HepG2 (cell line): ENCODE measurements at regions not wholly inside any gene's neighbourhood (a gene's known extent, or its start where the extent isn't known, plus 50 kb on each side); places are given as distances from the start of the nearest gene placed in this dataset.

Experiments
- ATAC-seq: fragments of 200-7000 bp; cut with Tn5 transposase; 3 replicates; pipeline ENCODE4 v1.9.1; 2020; ENCODE audit warnings: mild to moderate bottlenecking, moderate library complexity
- BruUV-seq: library from RNA; stranded (reverse); fragments of 400-500 nt; replicated peaks from 2 replicates; lab custom pipeline; 2021; lab: Mats Ljungman, UMichigan
- CTCF ChIA-PET: fragments of 300-600 bp; formaldehyde crosslinking; extraction: SDS; loops from one replicate; lab custom pipeline; 2021; ENCODE audit warnings: low total read pairs, inconsistent platforms, low intra/inter-chr PET ratio; lab: Yijun Ruan, JAX
- POLR2A ChIA-PET: fragments of 350-600 bp; sonication (Branson Sonifier 250); formaldehyde crosslinking; loops from one replicate; lab custom pipeline; 2020; ENCODE audit warnings: antibody characterized with exemption, inconsistent platforms; lab: Yijun Ruan, JAX
- DNase-seq: peaks from one replicate; pipeline ENCODE4 v3.0.0-alpha.2; 2015; ENCODE audit warnings: low spot score
- FAIRE-seq: peaks from 3 replicates; lab custom pipeline; 2011; peaks lifted over from hg19 to GRCh38; lab: Jason Lieb, UNC
- H2AFZ ChIP-seq: one replicate; pipeline ENCODE4 v1.6.1; 2011; ENCODE audit warnings: low read length, inconsistent platforms
- H3K27ac ChIP-seq: fragments of 300-600 bp; 3 replicates; pipeline ENCODE4 v1.8.0; 2011; ENCODE audit warnings: mixed run types, mild to moderate bottlenecking, mixed read lengths, low read length, inconsistent platforms; ENCODE audit not compliant: insufficient read depth; ENCODE audit errors: extremely low read length
- H3K27me3 ChIP-seq, 2 experiments: fragments of 200-600 bp in 1 of 2; 2 replicates in 1 of 2; 3 replicates in 1 of 2; pipeline versions ENCODE4 v1.6.0 to v1.8.0; 2011; ENCODE audit warnings: low read length in 2 of 2, mild to moderate bottlenecking in 2 of 2, moderate library complexity in 2 of 2, inconsistent platforms in 1 of 2; ENCODE audit not compliant: insufficient read depth in 2 of 2, control insufficient read depth in 1 of 2
- H3K36me3 ChIP-seq, 2 experiments: fragments of 200-600 bp in 1 of 2; replicated peaks in 1 of 2; 2 replicates in 1 of 2; 3 replicates in 1 of 2; pipeline versions ENCODE4 v1.5.1 to v1.8.0; 2011; ENCODE audit warnings: low read length in 2 of 2, inconsistent platforms in 1 of 2; ENCODE audit not compliant: insufficient read depth in 2 of 2, control insufficient read depth in 1 of 2
- H3K4me1 ChIP-seq: 2 replicates; pipeline ENCODE4 v1.5.1; 2012; ENCODE audit warnings: low read length, inconsistent platforms; ENCODE audit not compliant: insufficient read depth
- H3K4me2 ChIP-seq: 2 replicates; pipeline ENCODE4 v1.6.0; 2011; ENCODE audit warnings: low read depth, low read length, inconsistent platforms
- H3K4me3 ChIP-seq, 3 experiments: fragments of 200-600 bp in 1 of 3; sonication (generic), shearing (Covaris generic) in 1 of 3; replicated peaks in 1 of 3; 2 replicates each; pipeline ENCODE4 v1.5.1; 2011 to 2016; ENCODE audit warnings: low read length in 3 of 3, inconsistent platforms in 2 of 3, low read depth in 2 of 3, mild to moderate bottlenecking in 2 of 3, control low read depth in 1 of 3, mixed read lengths in 1 of 3; ENCODE audit not compliant: insufficient read depth in 1 of 3
- H3K79me2 ChIP-seq: one replicate; pipeline ENCODE4 v1.6.1; 2011; ENCODE audit warnings: low read length, inconsistent platforms; ENCODE audit not compliant: insufficient read depth
- H3K9ac ChIP-seq: 2 replicates; pipeline ENCODE4 v1.6.0; 2011; ENCODE audit warnings: mild to moderate bottlenecking, low read depth, low read length, inconsistent platforms; ENCODE audit not compliant: insufficient read depth
- H3K9me3 ChIP-seq: 2 replicates; pipeline ENCODE4 v1.5.1; 2012; ENCODE audit warnings: mild to moderate bottlenecking, low read length
- H4K20me1 ChIP-seq: 2 replicates; pipeline ENCODE4 v1.6.0; 2011; ENCODE audit warnings: inconsistent platforms, mild to moderate bottlenecking, low read length, moderate library complexity; ENCODE audit not compliant: insufficient read depth
- BATF2 ChIP-seq: sonication (generic); formaldehyde crosslinking; IDR thresholded peaks from 2 replicates; pipeline ENCODE4 v1.8.0; 2022; ENCODE audit warnings: mild to moderate bottlenecking, missing genetic modification reagents, moderate library complexity
- CTCF ChIP-seq: sonication (generic); formaldehyde crosslinking; IDR thresholded peaks from 2 replicates; pipeline ENCODE4 v1.5.0; 2020; ENCODE audit warnings: mild to moderate bottlenecking, missing genetic modification reagents, moderate library complexity
- JUN ChIP-seq: sonication (generic); formaldehyde crosslinking; IDR thresholded peaks from 2 replicates; pipeline ENCODE4 v1.4.0; 2020; ENCODE audit warnings: mild to moderate bottlenecking, missing genetic modification reagents
- KDM1A ChIP-seq: IDR thresholded peaks from 2 replicates; pipeline ENCODE4 v1.6.1; 2016; ENCODE audit warnings: missing compliant biosample characterization
- KLF6 ChIP-seq: IDR thresholded peaks from 2 replicates; pipeline ENCODE4 v1.8.0; 2016; ENCODE audit warnings: missing biosample characterization, missing genetic modification reagents
- MTA1 ChIP-seq: sonication (generic); formaldehyde crosslinking; IDR thresholded peaks from 2 replicates; pipeline ENCODE4 v1.4.0; 2020; ENCODE audit warnings: missing genetic modification reagents, mild to moderate bottlenecking, borderline replicate concordance
- MZF1 ChIP-seq: sonication (generic); formaldehyde crosslinking; IDR thresholded peaks from 2 replicates; pipeline ENCODE4 v1.8.1; 2023; ENCODE audit warnings: mild to moderate bottlenecking, missing genetic modification reagents, borderline replicate concordance
- NRL ChIP-seq: sonication (generic); formaldehyde crosslinking; IDR thresholded peaks from 2 replicates; pipeline ENCODE4 v1.5.0; 2020; ENCODE audit warnings: missing genetic modification reagents, mild to moderate bottlenecking, moderate library complexity, borderline replicate concordance
- SALL2 ChIP-seq: sonication (generic); formaldehyde crosslinking; IDR thresholded peaks from 2 replicates; pipeline ENCODE4 v1.8.1; 2023; ENCODE audit warnings: mild to moderate bottlenecking, missing genetic modification reagents, inconsistent platforms
- SP1 ChIP-seq, 2 experiments: fragments of 450-650 bp in 1 of 2; sonication (generic) in 1 of 2; formaldehyde crosslinking in 1 of 2; IDR thresholded peaks; 2 replicates each; pipeline versions ENCODE4 v1.4.0 to v1.6.1; 2016 to 2020; ENCODE audit warnings: missing genetic modification reagents in 1 of 2
- STAG1 ChIP-seq: sonication (generic); formaldehyde crosslinking; IDR thresholded peaks from 2 replicates; pipeline ENCODE4 v1.4.0; 2020; ENCODE audit warnings: missing genetic modification reagents
- ZMYM2 ChIP-seq: sonication (generic); formaldehyde crosslinking; IDR thresholded peaks from 2 replicates; pipeline ENCODE4 v1.8.0; 2022; ENCODE audit warnings: mild to moderate bottlenecking, missing genetic modification reagents
- ZNF276 ChIP-seq: sonication (generic); formaldehyde crosslinking; IDR thresholded peaks from 2 replicates; pipeline ENCODE4 v1.4.0; 2020; ENCODE audit warnings: mild to moderate bottlenecking, low read depth, missing genetic modification reagents
- ZSCAN9 ChIP-seq: IDR thresholded peaks from 2 replicates; pipeline ENCODE4 v1.6.1; 2016; ENCODE audit warnings: borderline replicate concordance
- WGBS: methylation state at CpG from one replicate; pipeline ENCODE4 v1.1.6; 2017; ENCODE audit warnings: low lambda C conversion rate; 5-methylcytosine and 5-hydroxymethylcytosine counted together
- in situ Hi-C: cut with HindIII; loops from 2 replicates; pipeline ENCODE4 v1.10.0; 2017; ENCODE audit warnings: low pct_unique_long_range_greater_than_20kb; ENCODE audit not compliant: extremely low pct_ligation_motif_present
- intact Hi-C: fragments of 100-400 bp; cut with micrococcal nuclease; formaldehyde crosslinking; loops from one replicate; pipeline ENCODE4 v1.10.0; 2022; ENCODE audit not compliant: unreplicated experiment
- TF ChIP-seq, protein P1 (sequence below): IDR thresholded peaks from 2 replicates; pipeline ENCODE4 v1.6.1; 2016; ENCODE audit warnings: mild to moderate bottlenecking

- no peak for TF ChIP-seq BATF2
- no peak for TF ChIP-seq MZF1
- no peak for TF ChIP-seq ZNF276
- TF ChIP-seq ZSCAN9 (CRISPR knock-in tag): no peak
- TF ChIP-seq JUN: no peak
- TF ChIP-seq, protein P1, sequence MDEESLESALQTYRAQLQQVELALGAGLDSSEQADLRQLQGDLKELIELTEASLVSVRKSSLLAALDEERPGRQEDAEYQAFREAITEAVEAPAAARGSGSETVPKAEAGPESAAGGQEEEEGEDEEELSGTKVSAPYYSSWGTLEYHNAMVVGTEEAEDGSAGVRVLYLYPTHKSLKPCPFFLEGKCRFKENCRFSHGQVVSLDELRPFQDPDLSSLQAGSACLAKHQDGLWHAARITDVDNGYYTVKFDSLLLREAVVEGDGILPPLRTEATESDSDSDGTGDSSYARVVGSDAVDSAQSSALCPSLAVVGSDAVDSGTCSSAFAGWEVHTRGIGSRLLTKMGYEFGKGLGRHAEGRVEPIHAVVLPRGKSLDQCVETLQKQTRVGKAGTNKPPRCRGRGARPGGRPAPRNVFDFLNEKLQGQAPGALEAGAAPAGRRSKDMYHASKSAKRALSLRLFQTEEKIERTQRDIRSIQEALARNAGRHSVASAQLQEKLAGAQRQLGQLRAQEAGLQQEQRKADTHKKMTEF: no peak
- TF ChIP-seq MTA1 (CRISPR knock-in tag): no peak
Observed at GRCh38 chr1:192445241-192445640, 128.4 kb downstream of the RGS21 start (continued).

DNA sequence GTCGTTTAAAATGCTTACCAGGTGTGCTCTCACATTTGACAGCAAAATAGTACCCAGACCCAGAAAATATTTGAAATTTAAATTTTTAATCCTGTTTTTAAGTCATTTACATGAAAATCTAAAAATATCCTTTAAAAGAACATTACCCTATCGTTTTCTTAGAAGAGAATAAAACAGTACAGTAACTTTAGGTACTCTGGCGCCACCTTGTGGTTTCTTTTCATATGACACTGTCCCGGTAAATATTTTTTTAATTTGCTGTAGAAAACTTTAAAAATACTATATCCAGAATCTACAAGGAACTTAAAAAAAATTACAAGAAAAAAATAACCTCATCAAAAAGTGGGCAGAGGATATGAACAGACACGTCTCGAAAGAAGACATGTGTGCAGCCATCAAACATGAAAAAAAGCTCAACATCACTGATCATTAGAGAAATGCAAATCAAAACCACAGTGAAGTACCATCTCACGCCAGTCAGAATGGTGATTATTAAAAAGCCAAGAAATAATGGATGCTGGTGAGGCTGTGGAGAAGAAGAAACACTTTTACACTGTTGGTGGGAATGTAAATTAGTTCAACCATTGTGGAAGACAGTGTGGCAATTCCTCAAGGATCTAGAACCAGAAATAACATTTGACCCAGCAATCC is 129.2 kb downstream of the RGS21 start:
- Histone ChIP-seq H4K20me1 (no peaks in the 10 kb centered on the region), H3K4me3 (no peak overlapping the region), H3K27me3 (no peaks in the 10 kb centered on the region; a peak in 1 of 5 replicates), H2AFZ (no peak overlapping the region), H3K4me2 (no peak overlapping the region), H3K9ac (no peak overlapping the region), H3K27ac (no peak overlapping the region), H3K36me3 (no peaks in the 10 kb centered on the region), H3K79me2 (no peaks in the 10 kb centered on the region), H3K9me3 (no peaks in the 10 kb centered on the region), H3K4me1 (no peaks in the 10 kb centered on the region)
- in situ Hi-C loops: no loop called here
- intact Hi-C loops: loop anchor here (5.0 kb wide), 1 partner anchor 449 kb away; no protein-coding TSS in a partner anchor
- ChIA-PET CTCF (interaction anchor here (1.2 kb wide), 1 partner anchor 1812 kb away, joined by 3 read pairs; no protein-coding TSS in a partner anchor), POLR2A (no interaction called here)
- FAIRE-seq (peak; percentile 68), DNase-seq (peak; percentile 7), ATAC-seq (no peak)
- WGBS: 8% methylated on average over 7 of the region's 7 CpGs
- no TSS peak for BruUV-seq
- TF ChIP-seq STAG1 (peak; percentile 69), NRL (CRISPR knock-in tag) (no peak), ZMYM2 (CRISPR knock-in tag) (no peak), KDM1A (CRISPR knock-in tag) (no peak), SP1 (IDR thresholded peaks at IDR 0.05) (no peak), SP1 (CRISPR knock-in tag; IDR thresholded peaks at IDR 0.05) (no peak), CTCF (peak; percentile 55), SALL2 (CRISPR knock-in tag) (no peak), KLF6 (CRISPR knock-in tag) (no peak)
